ENCODE measurements at regions not wholly inside any gene's neighbourhood (a gene's known extent, or its start where the extent isn't known, plus 50 kb on each side); places are given as distances from the start of the nearest gene placed in this dataset.

DNA sequence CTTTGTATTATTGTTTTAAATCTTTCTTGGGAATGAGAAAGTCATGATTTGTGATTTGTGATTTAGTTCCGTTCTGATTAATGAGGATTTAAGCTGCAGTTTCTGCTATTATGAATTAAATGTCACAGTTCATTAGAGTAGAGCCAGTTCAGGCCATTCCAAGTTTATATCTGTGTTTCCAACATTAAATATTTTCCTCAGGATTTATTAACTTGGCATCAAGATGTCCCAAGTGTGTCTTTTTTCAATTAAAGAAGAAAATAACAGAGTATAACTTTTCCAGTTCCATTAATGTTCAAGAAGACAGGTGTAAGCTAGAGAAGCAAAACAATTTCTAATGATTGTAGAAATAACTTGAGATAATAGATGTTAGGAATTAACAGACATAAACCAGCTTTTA lies 1183.2 kb upstream of the CELF2 start:
- Histone ChIP-seq H3K27ac (ENCODE audit: poor library complexity, severe bottlenecking) (no peak overlapping the region), H3K4me3 (ENCODE audit: severe bottlenecking) (no peak overlapping the region), H3K9me3 (ENCODE audit: severe bottlenecking) (no peaks in the 10 kb centered on the region), H3K27me3 (ENCODE audit: insufficient read depth, poor library complexity, severe bottlenecking) (no peaks in the 10 kb centered on the region), H3K4me1 (ENCODE audit: insufficient read depth, poor library complexity, severe bottlenecking) (no peaks in the 10 kb centered on the region), H3K36me3 (ENCODE audit: low read depth) (no peaks in the 10 kb centered on the region)
- DNase-seq (ENCODE audit: low spot score) (no peak), ATAC-seq (ENCODE audit: low read depth) (no peak)
- TF ChIP-seq CTCF (IDR thresholded peaks at IDR 0.05; ENCODE audit: poor library complexity, severe bottlenecking) = no peak

DNA sequence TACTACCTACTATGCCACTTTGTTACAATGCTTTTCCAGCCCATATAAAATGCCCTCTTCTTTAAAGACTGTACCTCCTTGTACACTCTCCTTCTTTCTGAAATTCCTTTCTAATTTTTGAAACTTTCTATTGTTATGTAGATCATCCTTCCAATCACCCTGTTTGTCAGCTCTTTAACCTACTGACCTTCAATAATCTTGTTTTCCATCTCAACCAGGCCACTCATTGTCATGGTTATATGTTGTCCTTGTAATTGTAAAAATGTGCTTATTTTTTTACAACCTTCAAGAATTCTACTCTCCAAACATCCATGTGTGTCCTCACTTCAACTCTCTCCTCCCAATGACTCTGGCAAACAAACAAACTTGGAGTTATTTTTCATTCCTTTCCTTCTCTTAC lies 1172.6 kb upstream of the CELF2 start:
- no peak for TF ChIP-seq CTCF (IDR thresholded peaks at IDR 0.05; ENCODE audit: poor library complexity, severe bottlenecking)
- peaks cover 16% of the 10 kb centered on the region for H3K4me1 ChIP-seq (ENCODE audit: insufficient read depth, poor library complexity, severe bottlenecking)
- DNase-seq (ENCODE audit: low spot score) (no peak), ATAC-seq (ENCODE audit: low read depth) (no peak)
- no peak overlapping the region for H3K27ac ChIP-seq (ENCODE audit: poor library complexity, severe bottlenecking)
- H3K27me3 ChIP-seq (ENCODE audit: insufficient read depth, poor library complexity, severe bottlenecking) = no peaks in the 10 kb centered on the region
- H3K4me3 ChIP-seq (ENCODE audit: severe bottlenecking) = no peak overlapping the region
- no peaks in the 10 kb centered on the region for H3K36me3 ChIP-seq (ENCODE audit: low read depth)
- H3K9me3 ChIP-seq (ENCODE audit: severe bottlenecking) = no peaks in the 10 kb centered on the region

GRCh38 chr10:9848278-9848677 lies 1169.4 kb upstream of the CELF2 start:
- no peak overlapping the region for H3K4me3 ChIP-seq (ENCODE audit: severe bottlenecking)
- DNase-seq (ENCODE audit: low spot score) (no peak), ATAC-seq (ENCODE audit: low read depth) (peak; percentile 91)
- H3K36me3 ChIP-seq (ENCODE audit: low read depth) = no peaks in the 10 kb centered on the region
- TF ChIP-seq CTCF (IDR thresholded peaks at IDR 0.05; ENCODE audit: poor library complexity, severe bottlenecking) = no peak
- H3K27ac ChIP-seq (ENCODE audit: poor library complexity, severe bottlenecking) = peak overlapping the region; percentile 47
- no peaks in the 10 kb centered on the region for H3K27me3 ChIP-seq (ENCODE audit: insufficient read depth, poor library complexity, severe bottlenecking)
- H3K9me3 ChIP-seq (ENCODE audit: severe bottlenecking) = peaks cover 12% of the 10 kb centered on the region
- H3K4me1 ChIP-seq (ENCODE audit: insufficient read depth, poor library complexity, severe bottlenecking) = peaks cover 16% of the 10 kb centered on the region

DNA sequence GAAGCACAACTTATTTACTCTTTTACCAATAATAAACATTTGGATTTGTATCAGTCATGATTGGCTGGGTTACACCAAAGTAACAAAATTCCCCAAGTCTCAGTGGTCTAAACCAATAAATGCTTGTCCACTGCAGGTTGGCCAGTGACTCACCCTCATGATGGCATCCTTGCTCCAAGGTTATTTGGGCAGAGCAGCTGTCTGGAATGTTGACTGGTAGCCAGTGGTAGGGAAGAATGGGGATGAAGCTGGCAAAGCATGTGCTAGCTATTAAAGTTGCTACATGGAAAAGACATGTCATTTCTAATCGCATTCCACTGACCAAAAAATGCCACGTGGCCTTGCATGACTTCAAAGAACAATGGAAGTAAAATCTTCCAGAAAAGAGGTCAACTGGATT lies 1168.7 kb upstream of the CELF2 start:
- DNase-seq (ENCODE audit: low spot score) (no peak), ATAC-seq (ENCODE audit: low read depth) (peak; percentile 65; the same call in 2 of the 3 replicates)
- no peaks in the 10 kb centered on the region for H3K36me3 ChIP-seq (ENCODE audit: low read depth)
- TF ChIP-seq CTCF (IDR thresholded peaks at IDR 0.05; ENCODE audit: poor library complexity, severe bottlenecking) = no peak
- peaks cover 12% of the 10 kb centered on the region for H3K9me3 ChIP-seq (ENCODE audit: severe bottlenecking)
- H3K27ac ChIP-seq (ENCODE audit: poor library complexity, severe bottlenecking) = peak overlapping the region; percentile 47
- H3K4me3 ChIP-seq (ENCODE audit: severe bottlenecking) = no peak overlapping the region
- no peaks in the 10 kb centered on the region for H3K27me3 ChIP-seq (ENCODE audit: insufficient read depth, poor library complexity, severe bottlenecking)
- H3K4me1 ChIP-seq (ENCODE audit: insufficient read depth, poor library complexity, severe bottlenecking) = peaks cover 16% of the 10 kb centered on the region

- TF ChIP-seq CTCF (IDR thresholded peaks at IDR 0.05; ENCODE audit: poor library complexity, severe bottlenecking) = no peak
- H3K4me3 ChIP-seq (ENCODE audit: severe bottlenecking) = no peak overlapping the region
- H3K4me1 ChIP-seq (ENCODE audit: insufficient read depth, poor library complexity, severe bottlenecking) = peaks cover 16% of the 10 kb centered on the region
- ATAC-seq (ENCODE audit: low read depth) = no peak
- no peaks in the 10 kb centered on the region for H3K27me3 ChIP-seq (ENCODE audit: insufficient read depth, poor library complexity, severe bottlenecking)
- H3K36me3 ChIP-seq (ENCODE audit: low read depth) = no peaks in the 10 kb centered on the region
- H3K9me3 ChIP-seq (ENCODE audit: severe bottlenecking) = peaks cover 12% of the 10 kb centered on the region
- H3K27ac ChIP-seq (ENCODE audit: poor library complexity, severe bottlenecking) = no peak overlapping the region
- DNase-seq (ENCODE audit: low spot score) = no peak
Measured at GRCh38 chr10:9850415-9850814, 1167.3 kb upstream of the CELF2 start.

Data from RWPE2 (cell line).